GM12878 (cell line): ENCODE measurements at regions not wholly inside any gene's neighbourhood (a gene's known extent, or its start where the extent isn't known, plus 50 kb on each side); places are given as distances from the start of the nearest gene placed in this dataset.

Experiments
- ATAC-seq: fragments of 200-7000 bp; cut with Tn5 transposase; 3 replicates; pipeline ENCODE4 v1.9.1; 2020; ENCODE audit warnings: mild to moderate bottlenecking, moderate library complexity
- BruUV-seq: library from RNA; stranded (reverse); fragments of 400-500 nt; replicated peaks from 2 replicates; lab custom pipeline; 2021; lab: Mats Ljungman, UMichigan
- CTCF ChIA-PET: fragments of 300-600 bp; sonication (Branson Sonifier 250); formaldehyde crosslinking; extraction: SDS; loops from one replicate; lab custom pipeline; 2021; ENCODE audit warnings: inconsistent platforms; lab: Yijun Ruan, JAX
- POLR2A ChIA-PET: fragments of 350-600 bp; formaldehyde crosslinking; extraction: SDS; loops from one replicate; lab custom pipeline; 2021; ENCODE audit warnings: inconsistent platforms; lab: Charles Lee
- RAD21 ChIA-PET: fragments of 300-600 bp; sonication (Branson Sonifier 250); formaldehyde crosslinking; loops from one replicate; lab custom pipeline; 2023; ENCODE audit warnings: antibody characterized with exemption; ENCODE audit not compliant: unreplicated experiment; lab: Charles Lee
- SMC1A ChIA-PET: fragments of 300-600 bp; sonication (Branson Sonifier 250); formaldehyde crosslinking; loops from one replicate; lab custom pipeline; 2023; ENCODE audit not compliant: unreplicated experiment, uncharacterized antibody; lab: Charles Lee
- DNase-seq: peaks from one replicate; pipeline ENCODE4 v3.0.0-alpha.2; 2011; ENCODE audit warnings: low read depth, low spot score
- FAIRE-seq: peaks from 3 replicates; lab custom pipeline; 2011; peaks lifted over from hg19 to GRCh38; lab: Jason Lieb, UNC
- H2AFZ ChIP-seq: 2 replicates; pipeline ENCODE4 v1.6.0; 2011; ENCODE audit warnings: low read depth, low read length, control low read depth; ENCODE audit not compliant: control insufficient read depth
- H3K27ac ChIP-seq: 2 replicates; pipeline ENCODE4 v1.5.1; 2011; ENCODE audit warnings: control low read depth; ENCODE audit not compliant: control insufficient read depth, insufficient read depth
- H3K27me3 ChIP-seq, 2 experiments: replicated peaks in 1 of 2; 2 replicates each; pipeline versions ENCODE4 v1.6.0 to v1.6.1; 2011; ENCODE audit warnings: low read length in 1 of 2; ENCODE audit not compliant: control insufficient read depth in 2 of 2, insufficient read depth in 2 of 2
- H3K36me3 ChIP-seq, 2 experiments: 2 replicates each; pipeline ENCODE4 v1.5.1; 2011; ENCODE audit warnings: low read length in 1 of 2; ENCODE audit not compliant: control insufficient read depth in 2 of 2, insufficient read depth in 2 of 2
- H3K4me1 ChIP-seq: 2 replicates; pipeline ENCODE4 v1.6.1; 2011; ENCODE audit warnings: mild to moderate bottlenecking, low read length, moderate library complexity, mixed read lengths; ENCODE audit not compliant: control insufficient read depth, insufficient read depth
- H3K4me2 ChIP-seq: 2 replicates; pipeline ENCODE4 v1.6.0; 2011; ENCODE audit warnings: control low read depth; ENCODE audit not compliant: control insufficient read depth, insufficient read depth
- H3K4me3 ChIP-seq: fragments of 200-600 bp; sonication (generic); 2 replicates; pipeline ENCODE4 v1.5.1; 2016
- H3K79me2 ChIP-seq: 2 replicates; pipeline ENCODE4 v1.6.0; 2011; ENCODE audit warnings: low read length; ENCODE audit not compliant: control insufficient read depth, insufficient read depth
- H3K9ac ChIP-seq: 2 replicates; pipeline ENCODE4 v1.8.0; 2011; ENCODE audit warnings: low read length, control low read depth, mixed read lengths; ENCODE audit not compliant: control insufficient read depth, insufficient read depth
- H3K9me3 ChIP-seq: replicated peaks from 3 replicates; pipeline ENCODE4 v1.5.1; 2011; ENCODE audit warnings: mild to moderate bottlenecking, low read length; ENCODE audit not compliant: control insufficient read depth, insufficient read depth
- H4K20me1 ChIP-seq: 2 replicates; pipeline ENCODE4 v1.6.0; 2011; ENCODE audit not compliant: control insufficient read depth, insufficient read depth
- BCL11A ChIP-seq: IDR thresholded peaks from 2 replicates; pipeline ENCODE4 v1.6.1; 2011; ENCODE audit warnings: low read depth, low read length
- BCL3 ChIP-seq: IDR thresholded peaks from 2 replicates; pipeline ENCODE4 v1.6.1; 2011; ENCODE audit warnings: borderline replicate concordance, low read depth, mild to moderate bottlenecking, moderate library complexity, low read length; ENCODE audit not compliant: insufficient read depth, poor library complexity, severe bottlenecking
- BRCA1 ChIP-seq: IDR thresholded peaks from 2 replicates; pipeline ENCODE4 v1.6.1; 2011; ENCODE audit warnings: low read depth, low read length, improper control_type of control experiment
- CHD1 ChIP-seq: IDR thresholded peaks from 2 replicates; pipeline ENCODE4 v1.6.1; 2012; ENCODE audit warnings: low read depth, low read length, improper control_type of control experiment
- DPF2 ChIP-seq: fragments of 450-650 bp; IDR thresholded peaks from 2 replicates; pipeline ENCODE4 v1.6.1; 2017; ENCODE audit warnings: mild to moderate bottlenecking
- E2F8 ChIP-seq: fragments of 450-650 bp; IDR thresholded peaks from 2 replicates; pipeline ENCODE4 v1.6.1; 2018; ENCODE audit warnings: mild to moderate bottlenecking, low read depth, moderate library complexity; ENCODE audit not compliant: partially characterized antibody
- EP300 ChIP-seq, 2 experiments: fragments of 150-350 bp in 1 of 2; IDR thresholded peaks; 2 replicates each; pipeline ENCODE4 v1.6.1; 2011 to 2012; ENCODE audit warnings: low read depth in 2 of 2, low read length in 2 of 2, borderline replicate concordance in 1 of 2, improper control_type of control experiment in 1 of 2, inconsistent platforms in 1 of 2; ENCODE audit not compliant: control insufficient read depth in 1 of 2
- HSF1 ChIP-seq: fragments of 150-350 bp; IDR thresholded peaks from 2 replicates; pipeline ENCODE4 v1.6.1; 2014; ENCODE audit warnings: mild to moderate bottlenecking, low read depth, low read length
- JUND ChIP-seq: IDR thresholded peaks from 2 replicates; pipeline ENCODE4 v1.6.1; 2012; ENCODE audit warnings: low read depth, mild to moderate bottlenecking, low read length, improper control_type of control experiment, moderate library complexity
- KDM1A ChIP-seq: fragments of 200-600 bp; sonication (generic); IDR thresholded peaks from 2 replicates; pipeline ENCODE4 v1.6.1; 2016; ENCODE audit warnings: borderline replicate concordance
- MTA2 ChIP-seq: fragments of 450-650 bp; IDR thresholded peaks from 2 replicates; pipeline ENCODE4 v1.6.1; 2016; ENCODE audit warnings: low read depth, mild to moderate bottlenecking, moderate library complexity
- NFIC ChIP-seq: IDR thresholded peaks from 2 replicates; pipeline ENCODE4 v1.6.1; 2012; ENCODE audit warnings: low read depth, mild to moderate bottlenecking, inconsistent platforms, low read length, moderate library complexity
- PKNOX1 ChIP-seq: fragments of 450-650 bp; IDR thresholded peaks from 2 replicates; pipeline ENCODE4 v1.6.1; 2016; ENCODE audit warnings: mild to moderate bottlenecking
- RBBP5 ChIP-seq: fragments of 200-600 bp; sonication (generic); conservative IDR thresholded peaks from 2 replicates; pipeline ENCODE4 v1.6.1; 2016
- RELB ChIP-seq: fragments of 450-650 bp; IDR thresholded peaks from 2 replicates; pipeline ENCODE4 v1.6.1; 2017; ENCODE audit warnings: low read depth, mild to moderate bottlenecking, moderate library complexity
- SIN3A ChIP-seq: IDR thresholded peaks from 2 replicates; pipeline ENCODE4 v1.6.1; 2012; ENCODE audit warnings: low read depth, low read length, improper control_type of control experiment
- ZZZ3 ChIP-seq: IDR thresholded peaks from 2 replicates; pipeline ENCODE4 v1.6.1; 2011; ENCODE audit warnings: low read depth; ENCODE audit not compliant: control insufficient read depth, insufficient read length
- WGBS: methylation state at CpG from one replicate; pipeline ENCODE4 v1.1.6; 2016; ENCODE audit warnings: low lambda C conversion rate; ENCODE audit not compliant: insufficient replicate concordance, insufficient coverage; ENCODE audit errors: missing lambda C conversion rate; 5-methylcytosine and 5-hydroxymethylcytosine counted together
- in situ Hi-C: fragments of 300-500 bp; cut with MboI; formaldehyde crosslinking; loops from 9 replicates; pipeline ENCODE4 v1.14.3; 2018; ENCODE audit warnings: mixed read lengths
- intact Hi-C: fragments of 100-400 bp; cut with micrococcal nuclease; formaldehyde crosslinking; loops from one replicate; pipeline ENCODE4 v1.14.2; 2022; ENCODE audit not compliant: unreplicated experiment

GRCh38 chr19:29315556-29316190 is 102.7 kb upstream of the UQCRFS1 start:
- POLR2A ChIA-PET, result no interaction called here
- no peak overlapping the region for H3K4me3 ChIP-seq
- CTCF ChIA-PET, result no interaction called here
- RAD21 ChIA-PET, result no interaction called here
- DNase-seq, result no peak
- H2AFZ ChIP-seq, result no peak overlapping the region
- no peak overlapping the region for H3K27ac ChIP-seq
- 26% methylated on average over 4 of the region's 4 CpGs for WGBS
- intact Hi-C loops, result no loop called here
- H3K4me2 ChIP-seq, result no peak overlapping the region
- BruUV-seq, result no TSS peak
- no peaks in the 10 kb centered on the region for H3K79me2 ChIP-seq
- H3K9ac ChIP-seq, result no peak overlapping the region
- FAIRE-seq, result no peak
- H3K27me3 ChIP-seq, result no peaks in the 10 kb centered on the region
- in situ Hi-C loops, result no loop called here
- SMC1A ChIA-PET, result no interaction called here
- H4K20me1 ChIP-seq, result no peaks in the 10 kb centered on the region
- no peak for ATAC-seq
- no peaks in the 10 kb centered on the region for H3K36me3 ChIP-seq
- H3K9me3 ChIP-seq, result no peaks in the 10 kb centered on the region
- H3K4me1 ChIP-seq, result no peaks in the 10 kb centered on the region
- no peak for TF ChIP-seq E2F8
- no peak for TF ChIP-seq NFIC
- no peak for TF ChIP-seq CHD1
- TF ChIP-seq PKNOX1, result no peak
- no peak for TF ChIP-seq BRCA1
- no peak for TF ChIP-seq HSF1
- TF ChIP-seq RBBP5, result no peak
- no peak for TF ChIP-seq EP300 (IDR thresholded peaks at IDR 0.05; ENCODE audit: borderline replicate concordance in 1 of 2, control insufficient read depth in 1 of 2, low read depth in 2 of 2, low read length in 2 of 2)
- no peak for TF ChIP-seq BCL11A
- TF ChIP-seq DPF2, result no peak
- no peak for TF ChIP-seq RELB
- no peak for TF ChIP-seq ZZZ3
- TF ChIP-seq KDM1A, result no peak
- TF ChIP-seq JUND, result no peak
- no peak for TF ChIP-seq BCL3
- TF ChIP-seq MTA2, result no peak
- TF ChIP-seq SIN3A, result no peak
